ENCODE measurements at regions not wholly inside any gene's neighbourhood (a gene's known extent, or its start where the extent isn't known, plus 50 kb on each side); places are given as distances from the start of the nearest gene placed in this dataset.

DNA sequence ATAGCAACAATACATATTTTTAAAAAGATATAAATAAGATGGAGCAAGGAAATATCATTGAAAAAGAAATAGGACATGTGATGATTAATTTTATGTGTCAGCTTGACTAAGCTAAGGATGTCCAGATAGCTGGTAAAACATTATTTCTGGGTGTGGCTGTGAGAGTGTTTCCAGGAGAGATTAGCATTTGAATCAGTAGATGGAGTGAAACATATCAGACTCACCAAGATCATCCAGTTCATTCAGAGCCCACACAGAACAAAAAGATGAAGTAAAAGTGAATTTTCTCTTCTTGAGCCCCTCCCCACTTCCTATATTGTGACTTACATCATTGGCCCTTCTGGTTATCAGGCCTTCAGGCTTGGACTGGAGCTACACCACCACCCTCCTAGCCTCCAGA lies 61.6 kb upstream of the TUSC7 start:
- TF ChIP-seq, protein P1, sequence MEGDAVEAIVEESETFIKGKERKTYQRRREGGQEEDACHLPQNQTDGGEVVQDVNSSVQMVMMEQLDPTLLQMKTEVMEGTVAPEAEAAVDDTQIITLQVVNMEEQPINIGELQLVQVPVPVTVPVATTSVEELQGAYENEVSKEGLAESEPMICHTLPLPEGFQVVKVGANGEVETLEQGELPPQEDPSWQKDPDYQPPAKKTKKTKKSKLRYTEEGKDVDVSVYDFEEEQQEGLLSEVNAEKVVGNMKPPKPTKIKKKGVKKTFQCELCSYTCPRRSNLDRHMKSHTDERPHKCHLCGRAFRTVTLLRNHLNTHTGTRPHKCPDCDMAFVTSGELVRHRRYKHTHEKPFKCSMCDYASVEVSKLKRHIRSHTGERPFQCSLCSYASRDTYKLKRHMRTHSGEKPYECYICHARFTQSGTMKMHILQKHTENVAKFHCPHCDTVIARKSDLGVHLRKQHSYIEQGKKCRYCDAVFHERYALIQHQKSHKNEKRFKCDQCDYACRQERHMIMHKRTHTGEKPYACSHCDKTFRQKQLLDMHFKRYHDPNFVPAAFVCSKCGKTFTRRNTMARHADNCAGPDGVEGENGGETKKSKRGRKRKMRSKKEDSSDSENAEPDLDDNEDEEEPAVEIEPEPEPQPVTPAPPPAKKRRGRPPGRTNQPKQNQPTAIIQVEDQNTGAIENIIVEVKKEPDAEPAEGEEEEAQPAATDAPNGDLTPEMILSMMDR (IDR thresholded peaks at IDR 0.05; ENCODE audit: low read depth, low read length, missing input control): no peak
- TF ChIP-seq, protein P2, sequence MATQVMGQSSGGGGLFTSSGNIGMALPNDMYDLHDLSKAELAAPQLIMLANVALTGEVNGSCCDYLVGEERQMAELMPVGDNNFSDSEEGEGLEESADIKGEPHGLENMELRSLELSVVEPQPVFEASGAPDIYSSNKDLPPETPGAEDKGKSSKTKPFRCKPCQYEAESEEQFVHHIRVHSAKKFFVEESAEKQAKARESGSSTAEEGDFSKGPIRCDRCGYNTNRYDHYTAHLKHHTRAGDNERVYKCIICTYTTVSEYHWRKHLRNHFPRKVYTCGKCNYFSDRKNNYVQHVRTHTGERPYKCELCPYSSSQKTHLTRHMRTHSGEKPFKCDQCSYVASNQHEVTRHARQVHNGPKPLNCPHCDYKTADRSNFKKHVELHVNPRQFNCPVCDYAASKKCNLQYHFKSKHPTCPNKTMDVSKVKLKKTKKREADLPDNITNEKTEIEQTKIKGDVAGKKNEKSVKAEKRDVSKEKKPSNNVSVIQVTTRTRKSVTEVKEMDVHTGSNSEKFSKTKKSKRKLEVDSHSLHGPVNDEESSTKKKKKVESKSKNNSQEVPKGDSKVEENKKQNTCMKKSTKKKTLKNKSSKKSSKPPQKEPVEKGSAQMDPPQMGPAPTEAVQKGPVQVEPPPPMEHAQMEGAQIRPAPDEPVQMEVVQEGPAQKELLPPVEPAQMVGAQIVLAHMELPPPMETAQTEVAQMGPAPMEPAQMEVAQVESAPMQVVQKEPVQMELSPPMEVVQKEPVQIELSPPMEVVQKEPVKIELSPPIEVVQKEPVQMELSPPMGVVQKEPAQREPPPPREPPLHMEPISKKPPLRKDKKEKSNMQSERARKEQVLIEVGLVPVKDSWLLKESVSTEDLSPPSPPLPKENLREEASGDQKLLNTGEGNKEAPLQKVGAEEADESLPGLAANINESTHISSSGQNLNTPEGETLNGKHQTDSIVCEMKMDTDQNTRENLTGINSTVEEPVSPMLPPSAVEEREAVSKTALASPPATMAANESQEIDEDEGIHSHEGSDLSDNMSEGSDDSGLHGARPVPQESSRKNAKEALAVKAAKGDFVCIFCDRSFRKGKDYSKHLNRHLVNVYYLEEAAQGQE (IDR thresholded peaks at IDR 0.05): no peak
- TF ChIP-seq RAD21 (IDR thresholded peaks at IDR 0.05) (no peak), EGR1 (IDR thresholded peaks at IDR 0.05; ENCODE audit: low read depth in 2 of 2) (no peak), SP1 (IDR thresholded peaks at IDR 0.05) (no peak)
- TF ChIP-seq, protein P3, sequence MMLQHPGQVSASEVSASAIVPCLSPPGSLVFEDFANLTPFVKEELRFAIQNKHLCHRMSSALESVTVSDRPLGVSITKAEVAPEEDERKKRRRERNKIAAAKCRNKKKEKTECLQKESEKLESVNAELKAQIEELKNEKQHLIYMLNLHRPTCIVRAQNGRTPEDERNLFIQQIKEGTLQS (IDR thresholded peaks at IDR 0.05): no peak

All from liver (tissue), 3 donors.